WTC11 (cell line): ENCODE measurements at regions not wholly inside any gene's neighbourhood (a gene's known extent, or its start where the extent isn't known, plus 50 kb on each side); places are given as distances from the start of the nearest gene placed in this dataset.

Experiments
- ATAC-seq: fragments of 200-7000 bp; cut with Tn5 transposase; 2 replicates; pipeline ENCODE4 v1.10.0; 2021; ENCODE audit warnings: mild to moderate bottlenecking, moderate library complexity
- CTCF ChIA-PET: fragments of 300-600 bp; sonication (Branson Sonifier 250); formaldehyde crosslinking; loops from one replicate; lab custom pipeline; 2021; ENCODE audit warnings: antibody characterized with exemption; lab: Charles Lee
- POLR2A ChIA-PET: fragments of 350-600 bp; sonication (Branson Sonifier 250); formaldehyde crosslinking; loops from one replicate; lab custom pipeline; 2021; ENCODE audit warnings: antibody characterized with exemption; lab: Charles Lee
- DNase-seq: peaks from one replicate; pipeline ENCODE4 v3.0.0; 2021; ENCODE audit warnings: low spot score
- H3K27ac Mint-ChIP-seq: 2 replicates; pipeline ENCODE4 v1.8.0; 2021; ENCODE audit warnings: mixed read lengths
- H3K27me3 Mint-ChIP-seq: 2 replicates; pipeline ENCODE4 v1.8.0; 2021; ENCODE audit warnings: low read depth, mild to moderate bottlenecking, moderate library complexity, mixed read lengths
- H3K36me3 Mint-ChIP-seq: 2 replicates; pipeline ENCODE4 v1.8.0; 2021; ENCODE audit warnings: mixed read lengths
- H3K4me1 Mint-ChIP-seq: 2 replicates; pipeline ENCODE4 v1.8.0; 2022; ENCODE audit warnings: mixed read lengths
- H3K4me3 Mint-ChIP-seq: 2 replicates; pipeline ENCODE4 v1.8.0; 2021; ENCODE audit warnings: mild to moderate bottlenecking, moderate library complexity, mixed read lengths
- H3K9me3 Mint-ChIP-seq: 2 replicates; pipeline ENCODE4 v1.8.0; 2021; ENCODE audit warnings: mixed read lengths
- ATF1 ChIP-seq: sonication (generic); formaldehyde crosslinking; IDR thresholded peaks from 2 replicates; pipeline ENCODE4 v1.8.1; 2023; ENCODE audit warnings: mild to moderate bottlenecking, moderate library complexity, missing genetic modification reagents
- CBFB ChIP-seq: sonication (generic); formaldehyde crosslinking; IDR thresholded peaks from 2 replicates; pipeline ENCODE4 v1.8.1; 2022; ENCODE audit warnings: mild to moderate bottlenecking, low read depth, missing genetic modification reagents
- FOXP1 ChIP-seq: sonication (generic); formaldehyde crosslinking; IDR thresholded peaks from 2 replicates; pipeline ENCODE4 v1.8.0; 2022; ENCODE audit warnings: missing genetic modification reagents, mild to moderate bottlenecking, moderate library complexity, borderline replicate concordance
- GTF2I ChIP-seq: fragments of 250-450 bp; sonication (Bioruptor Pico); conservative IDR thresholded peaks from 2 replicates; pipeline ENCODE4 v1.4.0; 2021; ENCODE audit warnings: mild to moderate bottlenecking
- JUN ChIP-seq: sonication (generic); formaldehyde crosslinking; IDR thresholded peaks from 2 replicates; pipeline ENCODE4 v1.8.0; 2023; ENCODE audit warnings: mild to moderate bottlenecking, missing genetic modification reagents
- NR1H2 ChIP-seq: sonication (generic); formaldehyde crosslinking; IDR thresholded peaks from 2 replicates; pipeline ENCODE4 v1.9.0; 2021; ENCODE audit warnings: mild to moderate bottlenecking, moderate library complexity, missing genetic modification reagents
- NR2C2 ChIP-seq: sonication (generic); formaldehyde crosslinking; IDR thresholded peaks from 2 replicates; pipeline ENCODE4 v1.8.0; 2022; ENCODE audit warnings: mild to moderate bottlenecking, missing genetic modification reagents
- SMAD4 ChIP-seq: sonication (generic); formaldehyde crosslinking; IDR thresholded peaks from 2 replicates; pipeline ENCODE4 v1.8.0; 2022; ENCODE audit warnings: mild to moderate bottlenecking, missing genetic modification reagents
- SP1 ChIP-seq: sonication (generic); formaldehyde crosslinking; conservative IDR thresholded peaks from 2 replicates; pipeline ENCODE4 v1.8.1; 2022; ENCODE audit warnings: missing genetic modification reagents
- TEAD1 ChIP-seq: sonication (generic); formaldehyde crosslinking; IDR thresholded peaks from 2 replicates; pipeline ENCODE4 v1.8.0; 2022; ENCODE audit warnings: mild to moderate bottlenecking, missing genetic modification reagents
- ZNF219 ChIP-seq: sonication (generic); formaldehyde crosslinking; IDR thresholded peaks from 2 replicates; pipeline ENCODE4 v1.8.0; 2023; ENCODE audit warnings: missing genetic modification reagents, mild to moderate bottlenecking, borderline replicate concordance
- TF ChIP-seq, protein P1 (sequence below): sonication (generic); formaldehyde crosslinking; IDR thresholded peaks from 2 replicates; pipeline ENCODE4 v1.8.1; 2023; ENCODE audit warnings: mild to moderate bottlenecking, missing genetic modification reagents
- TF ChIP-seq, protein P2 (sequence below): fragments of 250-450 bp; sonication (Bioruptor Pico); conservative IDR thresholded peaks from 2 replicates; pipeline ENCODE4 v1.9.0; 2021; ENCODE audit warnings: mild to moderate bottlenecking
- TF ChIP-seq, protein P3 (sequence below): fragments of 200-600 bp; IDR thresholded peaks from 2 replicates; pipeline ENCODE4 v1.8.0; 2022; ENCODE audit warnings: antibody characterized with exemption

DNA sequence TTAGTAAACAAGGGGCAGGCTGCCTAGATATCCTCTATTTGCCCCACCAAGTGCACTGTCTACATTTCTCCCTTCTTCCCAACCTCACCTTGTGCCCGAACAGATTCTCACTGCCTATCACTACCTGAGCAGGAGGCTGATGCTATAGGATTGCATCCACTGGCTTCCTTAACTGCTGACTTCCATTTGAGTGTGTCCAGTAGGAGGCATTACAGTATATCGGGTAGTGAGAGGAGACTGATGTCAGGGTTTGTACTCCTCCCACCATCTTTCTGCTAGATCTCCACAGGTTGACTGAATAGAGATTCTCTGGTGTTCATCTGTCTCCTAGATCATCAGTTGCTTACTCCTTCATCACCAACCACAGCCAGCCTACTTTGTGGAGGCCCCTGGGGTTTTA, 796.3 kb downstream of the LRRIQ3 start (continued):
- TF ChIP-seq, protein P1, sequence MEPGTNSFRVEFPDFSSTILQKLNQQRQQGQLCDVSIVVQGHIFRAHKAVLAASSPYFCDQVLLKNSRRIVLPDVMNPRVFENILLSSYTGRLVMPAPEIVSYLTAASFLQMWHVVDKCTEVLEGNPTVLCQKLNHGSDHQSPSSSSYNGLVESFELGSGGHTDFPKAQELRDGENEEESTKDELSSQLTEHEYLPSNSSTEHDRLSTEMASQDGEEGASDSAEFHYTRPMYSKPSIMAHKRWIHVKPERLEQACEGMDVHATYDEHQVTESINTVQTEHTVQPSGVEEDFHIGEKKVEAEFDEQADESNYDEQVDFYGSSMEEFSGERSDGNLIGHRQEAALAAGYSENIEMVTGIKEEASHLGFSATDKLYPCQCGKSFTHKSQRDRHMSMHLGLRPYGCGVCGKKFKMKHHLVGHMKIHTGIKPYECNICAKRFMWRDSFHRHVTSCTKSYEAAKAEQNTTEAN (CRISPR knock-in tag): no peak
- TF ChIP-seq, protein P2, sequence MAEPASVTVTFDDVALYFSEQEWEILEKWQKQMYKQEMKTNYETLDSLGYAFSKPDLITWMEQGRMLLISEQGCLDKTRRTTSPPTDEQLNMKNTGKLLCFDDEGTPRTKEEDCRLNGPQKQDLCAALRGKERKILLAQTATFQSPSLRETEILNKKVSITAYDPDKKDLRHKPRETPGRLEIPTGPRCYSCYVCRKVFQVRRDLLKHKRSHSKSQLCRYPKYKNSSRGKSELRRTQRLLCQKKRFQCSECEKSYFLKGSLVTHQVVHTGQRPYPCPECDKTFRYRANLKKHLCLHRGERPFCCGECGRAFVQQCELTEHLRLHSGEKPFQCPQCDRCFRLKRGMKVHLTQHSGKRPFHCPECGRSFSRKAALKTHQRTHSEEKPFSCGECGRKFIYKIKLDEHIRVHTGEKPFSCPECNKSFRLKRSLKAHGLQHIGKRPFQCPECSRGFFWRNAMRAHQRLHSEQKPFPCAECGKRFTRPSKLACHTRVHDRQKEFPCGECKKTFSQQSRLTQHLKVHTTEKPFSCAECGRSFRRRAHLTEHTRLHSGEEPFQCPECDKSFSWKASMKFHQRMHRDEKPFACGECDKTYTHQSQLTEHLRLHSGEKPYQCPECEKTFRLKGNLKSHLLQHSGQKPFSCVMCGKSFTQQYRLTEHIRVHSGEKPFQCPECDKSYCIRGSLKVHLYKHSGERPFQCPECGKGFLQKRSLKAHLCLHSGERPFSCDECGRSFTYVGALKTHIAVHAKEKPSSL (CRISPR knock-in tag): no peak
- TF ChIP-seq NR2C2 (no peak), CBFB (CRISPR knock-in tag) (no peak), ATF1 (no peak), FOXP1 (CRISPR knock-in tag) (no peak)

DNA sequence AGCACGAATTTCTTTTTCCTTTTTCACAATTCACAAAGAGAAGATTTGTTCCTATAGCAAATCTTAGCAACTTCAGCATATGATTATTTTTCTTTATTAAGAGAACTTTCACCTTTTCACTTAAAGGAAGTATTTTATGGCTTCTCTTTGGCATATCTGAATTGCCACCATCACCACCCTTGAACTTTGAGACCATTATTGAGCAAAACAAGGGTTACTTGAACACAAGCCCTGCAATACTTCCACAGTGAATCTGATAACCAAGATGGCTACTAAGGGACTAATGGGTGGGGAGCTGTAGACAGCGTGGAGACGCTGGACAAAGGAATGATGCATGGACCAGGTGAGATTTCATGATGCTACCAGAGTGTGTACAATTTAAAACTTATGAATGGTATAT, 815.0 kb downstream of the LRRIQ3 start:
- peaks cover 11% of the 10 kb centered on the region; the same call in 1 of the 2 replicates for H3K9me3 Mint-ChIP-seq
- no peak overlapping the region for H3K4me3 Mint-ChIP-seq
- DNase-seq: no peak
- H3K27me3 Mint-ChIP-seq: no peaks in the 10 kb centered on the region
- no peak for TF ChIP-seq ZNF219 (CRISPR knock-in tag)
- H3K4me1 Mint-ChIP-seq: no peaks in the 10 kb centered on the region
- no peak overlapping the region for H3K27ac Mint-ChIP-seq
- no peak for ATAC-seq
- ChIA-PET POLR2A (no interaction called here), CTCF (no interaction called here)
- H3K36me3 Mint-ChIP-seq: no peaks in the 10 kb centered on the region

DNA sequence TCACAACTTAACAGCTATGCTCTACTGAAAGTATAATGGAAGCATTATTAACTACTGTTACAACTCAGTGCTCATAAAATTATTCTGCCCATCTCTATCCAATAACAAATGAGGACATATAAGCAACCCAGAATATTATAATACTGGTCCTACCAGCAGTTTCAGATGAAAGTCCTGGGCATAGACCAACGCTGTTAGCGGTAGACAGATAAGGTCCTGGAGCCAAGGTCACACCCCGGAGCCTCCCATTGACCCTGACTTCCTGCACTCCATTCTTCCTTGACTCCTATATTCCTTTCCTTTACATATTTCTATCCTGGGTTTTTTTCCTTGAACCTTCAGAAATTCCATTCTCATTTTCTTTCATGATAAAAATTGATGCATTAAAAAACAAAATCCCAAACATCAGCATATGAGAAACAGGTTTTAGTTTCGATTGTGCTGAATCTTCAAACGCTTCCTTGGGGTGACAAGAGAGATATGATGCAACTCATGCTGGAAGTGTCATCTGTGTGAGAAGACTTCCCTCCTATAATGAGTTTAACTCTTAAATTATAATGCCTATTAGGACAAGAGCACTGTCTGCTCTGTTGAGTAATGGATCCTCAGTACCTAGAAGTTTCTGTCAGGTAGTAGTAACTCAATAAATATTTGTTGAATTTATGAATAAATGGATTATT, 831.1 kb downstream of the LRRIQ3 start:
- H3K4me3 Mint-ChIP-seq: no peak overlapping the region
- H3K27me3 Mint-ChIP-seq: no peaks in the 10 kb centered on the region
- DNase-seq (no peak), ATAC-seq (no peak)
- POLR2A ChIA-PET: no interaction called here
- H3K27ac Mint-ChIP-seq: no peak overlapping the region
- H3K36me3 Mint-ChIP-seq: no peaks in the 10 kb centered on the region
- CTCF ChIA-PET: no interaction called here
- 0 out of 2 replicates have a peak, but pooled peaks cover 3% of the 10 kb centered on the region for H3K4me1 Mint-ChIP-seq
- H3K9me3 Mint-ChIP-seq: peaks cover 3% of the 10 kb centered on the region; the same call in 1 of the 2 replicates
- no peak for TF ChIP-seq SP1 (CRISPR knock-in tag)

DNA sequence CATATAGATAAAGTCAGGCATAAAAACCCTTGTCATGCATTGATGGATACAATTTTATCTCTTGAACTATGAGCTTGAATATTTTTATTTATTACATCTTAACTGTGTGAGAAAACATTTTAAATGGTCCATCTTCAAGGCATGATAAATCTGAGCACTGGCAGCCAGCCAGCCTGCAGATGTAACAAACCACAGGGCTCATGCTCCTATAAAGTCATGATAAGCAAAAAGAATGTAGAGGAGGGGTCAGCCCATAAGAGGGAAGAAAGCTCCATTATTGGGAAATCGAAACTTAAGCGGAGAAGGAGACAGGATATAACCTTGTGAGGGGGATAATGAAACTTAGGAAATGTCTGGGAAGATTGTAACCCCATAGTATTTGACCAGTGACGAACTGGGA, 839.0 kb downstream of the LRRIQ3 start:
- DNase-seq: no peak
- POLR2A ChIA-PET: no interaction called here
- no peaks in the 10 kb centered on the region for H3K4me1 Mint-ChIP-seq
- ATAC-seq: no peak
- no peaks in the 10 kb centered on the region for H3K36me3 Mint-ChIP-seq
- H3K27me3 Mint-ChIP-seq: no peaks in the 10 kb centered on the region
- no peak for TF ChIP-seq JUN
- TF ChIP-seq GTF2I (CRISPR knock-in tag): no peak
- no peak for TF ChIP-seq TEAD1 (CRISPR knock-in tag)
- H3K27ac Mint-ChIP-seq: no peak overlapping the region
- H3K4me3 Mint-ChIP-seq: no peak overlapping the region
- CTCF ChIA-PET: no interaction called here
- H3K9me3 Mint-ChIP-seq: no peaks in the 10 kb centered on the region

DNA sequence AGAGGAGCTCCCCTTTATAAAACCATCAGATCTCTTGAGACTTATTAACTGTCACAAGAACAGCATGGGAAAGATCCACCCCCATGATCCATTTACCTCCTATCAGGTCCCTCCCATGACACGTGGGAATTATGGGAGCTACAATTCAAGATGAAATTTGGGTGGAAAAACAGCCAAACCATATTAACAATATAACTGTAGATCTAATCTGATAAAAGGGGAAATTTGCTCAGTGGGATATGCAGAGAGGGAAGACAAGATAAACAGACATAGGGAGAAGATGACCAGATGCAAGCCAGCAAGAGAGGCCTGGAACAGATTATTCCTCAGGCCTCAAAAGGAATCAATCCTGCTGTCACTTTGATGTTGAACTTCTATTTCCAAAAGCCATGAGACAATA, 841.5 kb downstream of the LRRIQ3 start:
- no peak for ATAC-seq
- DNase-seq: no peak
- ChIA-PET POLR2A (no interaction called here), CTCF (no interaction called here)
- H3K27ac Mint-ChIP-seq: no peak overlapping the region
- no peaks in the 10 kb centered on the region for H3K9me3 Mint-ChIP-seq
- H3K4me1 Mint-ChIP-seq: no peaks in the 10 kb centered on the region
- H3K27me3 Mint-ChIP-seq: no peaks in the 10 kb centered on the region
- no peaks in the 10 kb centered on the region for H3K36me3 Mint-ChIP-seq
- no peak overlapping the region for H3K4me3 Mint-ChIP-seq
- TF ChIP-seq, protein P3, sequence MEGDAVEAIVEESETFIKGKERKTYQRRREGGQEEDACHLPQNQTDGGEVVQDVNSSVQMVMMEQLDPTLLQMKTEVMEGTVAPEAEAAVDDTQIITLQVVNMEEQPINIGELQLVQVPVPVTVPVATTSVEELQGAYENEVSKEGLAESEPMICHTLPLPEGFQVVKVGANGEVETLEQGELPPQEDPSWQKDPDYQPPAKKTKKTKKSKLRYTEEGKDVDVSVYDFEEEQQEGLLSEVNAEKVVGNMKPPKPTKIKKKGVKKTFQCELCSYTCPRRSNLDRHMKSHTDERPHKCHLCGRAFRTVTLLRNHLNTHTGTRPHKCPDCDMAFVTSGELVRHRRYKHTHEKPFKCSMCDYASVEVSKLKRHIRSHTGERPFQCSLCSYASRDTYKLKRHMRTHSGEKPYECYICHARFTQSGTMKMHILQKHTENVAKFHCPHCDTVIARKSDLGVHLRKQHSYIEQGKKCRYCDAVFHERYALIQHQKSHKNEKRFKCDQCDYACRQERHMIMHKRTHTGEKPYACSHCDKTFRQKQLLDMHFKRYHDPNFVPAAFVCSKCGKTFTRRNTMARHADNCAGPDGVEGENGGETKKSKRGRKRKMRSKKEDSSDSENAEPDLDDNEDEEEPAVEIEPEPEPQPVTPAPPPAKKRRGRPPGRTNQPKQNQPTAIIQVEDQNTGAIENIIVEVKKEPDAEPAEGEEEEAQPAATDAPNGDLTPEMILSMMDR: no peak
- TF ChIP-seq CBFB (CRISPR knock-in tag) (no peak), NR1H2 (no peak), SMAD4 (CRISPR knock-in tag) (no peak)
